HFF-Myc (cell line): ENCODE measurements at regions not wholly inside any gene's neighbourhood (a gene's known extent, or its start where the extent isn't known, plus 50 kb on each side); places are given as distances from the start of the nearest gene placed in this dataset.

ENCODE experiments used
- DNase-seq: peaks from one replicate; pipeline ENCODE4 v3.0.0-alpha.2; 2011; ENCODE audit warnings: low read depth; ENCODE audit errors: extremely low read depth
- H3K4me3 ChIP-seq: replicated peaks from 2 replicates; pipeline ENCODE4 v1.5.1; 2011; ENCODE audit warnings: low read depth, mild to moderate bottlenecking, control low read depth, low read length
- TF ChIP-seq, protein P1 (sequence below): IDR thresholded peaks from 2 replicates; pipeline ENCODE4 v1.5.1; 2012; ENCODE audit warnings: mild to moderate bottlenecking, low read depth, low read length, control low read depth; ENCODE audit errors: missing control alignments

DNA sequence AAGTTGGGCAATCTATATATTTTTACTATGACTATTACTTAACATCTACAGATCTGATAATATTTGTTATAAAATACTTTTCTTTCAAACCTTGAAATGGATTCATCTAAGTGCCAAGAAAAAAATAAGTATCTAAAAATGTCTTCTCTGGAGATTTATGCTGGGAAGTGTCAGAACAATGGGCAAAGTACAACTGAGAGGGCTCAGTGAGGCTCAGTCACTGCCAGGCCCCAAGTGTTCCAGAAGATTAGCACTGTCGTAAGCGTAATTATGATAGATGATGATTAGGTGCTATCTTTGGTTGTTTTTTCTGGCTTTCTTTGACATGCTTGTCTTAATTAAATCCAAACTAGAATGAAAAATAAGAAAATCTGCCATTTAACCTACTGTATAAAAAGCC is 72.2 kb upstream of the ADAMTS19 start:
- DNase-seq, result no peak
- no peak overlapping the region for H3K4me3 ChIP-seq
- TF ChIP-seq, protein P1, sequence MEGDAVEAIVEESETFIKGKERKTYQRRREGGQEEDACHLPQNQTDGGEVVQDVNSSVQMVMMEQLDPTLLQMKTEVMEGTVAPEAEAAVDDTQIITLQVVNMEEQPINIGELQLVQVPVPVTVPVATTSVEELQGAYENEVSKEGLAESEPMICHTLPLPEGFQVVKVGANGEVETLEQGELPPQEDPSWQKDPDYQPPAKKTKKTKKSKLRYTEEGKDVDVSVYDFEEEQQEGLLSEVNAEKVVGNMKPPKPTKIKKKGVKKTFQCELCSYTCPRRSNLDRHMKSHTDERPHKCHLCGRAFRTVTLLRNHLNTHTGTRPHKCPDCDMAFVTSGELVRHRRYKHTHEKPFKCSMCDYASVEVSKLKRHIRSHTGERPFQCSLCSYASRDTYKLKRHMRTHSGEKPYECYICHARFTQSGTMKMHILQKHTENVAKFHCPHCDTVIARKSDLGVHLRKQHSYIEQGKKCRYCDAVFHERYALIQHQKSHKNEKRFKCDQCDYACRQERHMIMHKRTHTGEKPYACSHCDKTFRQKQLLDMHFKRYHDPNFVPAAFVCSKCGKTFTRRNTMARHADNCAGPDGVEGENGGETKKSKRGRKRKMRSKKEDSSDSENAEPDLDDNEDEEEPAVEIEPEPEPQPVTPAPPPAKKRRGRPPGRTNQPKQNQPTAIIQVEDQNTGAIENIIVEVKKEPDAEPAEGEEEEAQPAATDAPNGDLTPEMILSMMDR, result no peak

DNA sequence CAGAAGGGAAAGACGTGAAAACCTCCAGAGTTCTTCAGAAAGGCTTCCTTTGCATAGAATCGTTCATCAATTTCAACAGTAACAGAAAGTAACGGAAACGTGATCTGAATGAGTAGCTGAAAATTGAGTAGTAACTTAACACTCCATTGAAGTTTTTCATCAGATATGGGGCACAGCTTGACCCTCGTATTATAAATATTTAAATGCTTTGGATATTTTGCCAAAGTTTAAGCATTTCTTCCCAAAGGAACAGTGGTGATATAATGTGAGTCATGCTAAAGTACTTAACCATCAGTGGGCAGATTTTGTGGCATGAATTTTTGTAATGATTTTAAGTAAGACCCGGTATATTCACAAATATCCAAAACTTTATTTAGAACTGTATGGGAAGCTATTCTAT is 67.4 kb upstream of the ADAMTS19 start:
- TF ChIP-seq, protein P1, result no peak
- no peak for DNase-seq

DNA sequence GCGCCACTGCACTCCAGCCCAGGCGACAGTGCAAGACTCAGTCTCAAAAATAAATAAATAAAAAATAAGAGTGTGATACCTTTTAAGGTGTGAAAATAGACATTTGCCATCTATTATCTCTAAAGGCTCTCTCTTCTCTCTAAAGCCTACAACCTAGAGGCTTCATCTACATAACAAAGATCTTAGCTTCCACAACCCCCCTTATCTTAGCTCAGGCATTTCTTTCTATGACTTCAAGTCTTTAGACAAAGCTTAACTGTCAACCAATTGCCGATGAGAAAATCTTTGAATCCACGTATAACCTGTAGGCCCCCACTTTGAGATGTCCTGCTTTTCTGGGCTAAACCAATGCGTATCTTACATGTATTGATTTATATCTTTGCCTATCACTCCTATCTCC is 64.9 kb upstream of the ADAMTS19 start:
- TF ChIP-seq, protein P1, result no peak
- no peak for DNase-seq
- H3K4me3 ChIP-seq, result no peak overlapping the region

More for the DNA sequence above, 67.4 kb upstream of the ADAMTS19 start:
- H3K4me3 ChIP-seq, result no peak overlapping the region

DNA sequence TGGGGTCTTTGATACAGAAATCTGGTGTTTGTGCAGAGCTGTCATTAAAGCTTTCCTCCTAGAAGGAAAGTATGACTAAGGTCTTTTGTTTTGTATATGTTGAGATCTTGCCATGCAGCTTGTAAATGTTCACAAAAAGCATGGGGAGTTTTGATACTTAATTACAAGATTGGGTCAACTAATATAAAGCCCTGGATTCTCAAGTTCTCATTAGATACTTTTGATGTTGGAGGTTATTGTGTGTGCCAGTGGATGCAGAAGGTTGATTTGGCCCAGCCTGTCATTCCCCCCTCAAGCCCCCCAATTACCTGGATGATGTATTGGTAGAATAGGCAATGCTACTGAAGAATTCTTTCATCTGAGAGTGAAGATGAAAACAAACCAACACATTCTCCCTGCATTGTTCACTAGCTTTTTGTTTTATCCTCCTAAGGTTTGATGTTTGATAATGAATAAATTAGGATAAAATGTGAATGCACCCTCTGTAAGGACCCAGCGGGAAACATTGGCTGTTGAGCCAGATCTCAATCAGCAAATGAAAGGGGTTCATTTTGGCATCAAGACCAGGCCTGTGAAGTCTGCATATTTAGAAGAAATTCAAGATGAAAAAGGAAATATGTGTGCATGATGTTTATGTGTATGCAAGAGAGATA is 61.9 kb upstream of the ADAMTS19 start:
- DNase-seq, result no peak
- TF ChIP-seq, protein P1, result no peak
- H3K4me3 ChIP-seq, result no peak overlapping the region

DNA sequence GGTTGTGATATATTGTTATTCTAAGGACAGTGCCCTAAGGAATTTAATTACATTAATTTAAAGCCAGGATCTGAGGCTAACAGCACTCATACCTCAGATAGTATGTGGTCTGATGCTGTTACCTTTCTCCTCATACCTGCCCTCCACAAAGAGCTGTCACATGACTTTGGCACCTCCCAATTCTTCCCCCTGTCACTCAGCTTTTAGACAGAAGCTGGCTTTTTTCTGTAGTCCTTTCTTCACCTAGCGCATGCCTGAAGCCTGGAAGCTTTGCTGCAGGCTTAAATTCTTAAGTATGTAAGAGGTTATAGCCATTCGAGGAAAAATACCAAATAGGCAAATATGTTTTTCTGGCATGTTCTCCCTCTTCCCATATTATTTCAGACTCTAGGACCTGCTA is 61.0 kb upstream of the ADAMTS19 start:
- DNase-seq, result no peak
- TF ChIP-seq, protein P1, result no peak
- H3K4me3 ChIP-seq, result no peak overlapping the region

DNA sequence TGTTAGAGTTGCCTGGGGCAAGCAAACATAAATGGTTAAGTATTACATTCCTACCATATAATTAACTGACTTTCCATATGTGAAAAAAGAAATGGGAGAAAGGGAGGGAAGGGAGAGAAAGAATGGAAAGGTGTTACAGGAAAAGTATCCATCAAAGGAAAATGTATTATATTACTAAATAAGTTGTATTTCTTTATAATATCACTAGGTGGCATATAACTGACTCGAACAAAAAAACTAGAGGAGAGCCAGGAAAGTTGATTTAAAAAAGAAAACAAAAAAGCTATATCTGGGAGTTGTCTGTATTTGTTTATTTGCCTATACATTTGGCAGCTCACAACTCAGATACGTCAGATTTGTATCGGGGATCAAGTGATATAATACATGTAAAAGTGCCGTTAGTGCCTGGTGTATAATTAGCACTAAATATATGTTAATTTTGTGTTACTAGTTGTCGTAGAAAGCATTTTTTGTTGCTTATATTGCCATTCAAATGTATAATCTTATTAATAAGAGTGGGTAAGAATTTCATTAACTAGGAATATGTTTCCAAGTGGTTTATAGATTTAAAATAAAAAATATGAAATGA is 59.6 kb upstream of the ADAMTS19 start:
- TF ChIP-seq, protein P1, result no peak
- no peak for DNase-seq
- H3K4me3 ChIP-seq, result no peak overlapping the region
